ENCODE measurements at regions not wholly inside any gene's neighbourhood (a gene's known extent, or its start where the extent isn't known, plus 50 kb on each side); places are given as distances from the start of the nearest gene placed in this dataset.

- TF ChIP-seq CTCF (IDR thresholded peaks at IDR 0.05) = no peak
- no peak for TF ChIP-seq POLR2A (IDR thresholded peaks at IDR 0.05)
Measured at GRCh38 chr3:64880916-64881315, 193.1 kb upstream of the ADAMTS9 start.

All from gastroesophageal sphincter (tissue), 3 donors.